NB4 (cell line): ENCODE measurements at regions not wholly inside any gene's neighbourhood (a gene's known extent, or its start where the extent isn't known, plus 50 kb on each side); places are given as distances from the start of the nearest gene placed in this dataset.
A peak's percentile ranks its signal among the peaks of the same experiment; 100 is the strongest.

Experiments
- DNase-seq: peaks from one replicate; pipeline ENCODE4 v3.0.0; 2010; ENCODE audit warnings: low read depth
- H3K4me3 ChIP-seq: one replicate; pipeline ENCODE4 v1.5.1; 2011; ENCODE audit warnings: mild to moderate bottlenecking, low read depth, low read length, moderate library complexity
- CTCF ChIP-seq: IDR thresholded peaks from one replicate; pipeline ENCODE4 v1.5.1; 2012; ENCODE audit warnings: low read depth, low read length
- MYC ChIP-seq: IDR thresholded peaks from 2 replicates; pipeline ENCODE4 v1.6.1; 2011; ENCODE audit warnings: low read depth, low read length

- TF ChIP-seq CTCF: peak; percentile 55
- no peak for TF ChIP-seq MYC
- peak; percentile 67 for DNase-seq
- H3K4me3 ChIP-seq: no peak overlapping the region
These were observed 60.4 kb upstream of the FAR2 start for GRCh38 chr12:29088611-29089219.
